ENCODE measurements at regions not wholly inside any gene's neighbourhood (a gene's known extent, or its start where the extent isn't known, plus 50 kb on each side); places are given as distances from the start of the nearest gene placed in this dataset.

GRCh38 chr4:36786519-36786918 is 458.0 kb upstream of the NWD2 start:
- no peak for DNase-seq (ENCODE audit: low read depth in 2 of 2, low spot score in 1 of 2)

DNA sequence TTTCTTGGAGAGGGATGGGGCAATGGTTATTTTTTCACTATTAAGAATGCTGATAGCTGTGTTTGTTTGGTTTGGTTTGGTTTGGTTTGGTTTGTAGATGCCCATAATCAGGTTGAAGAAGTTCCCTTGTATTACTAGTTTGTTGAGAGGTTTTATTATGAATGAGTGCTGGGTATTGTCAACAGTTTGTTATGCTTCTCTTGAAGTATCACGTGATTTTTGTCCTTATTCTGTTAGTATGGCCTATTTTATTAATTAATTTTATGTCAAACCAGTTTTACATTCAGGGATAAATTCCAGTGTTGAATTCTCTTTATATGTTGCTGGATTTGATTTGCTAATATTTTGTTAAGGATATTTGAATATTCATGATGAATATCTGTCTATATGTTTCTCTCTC is 449.8 kb upstream of the NWD2 start:
- DNase-seq (ENCODE audit: low read depth in 2 of 2, low spot score in 1 of 2) = no peak

GRCh38 chr4:36812149-36812548 is 432.4 kb upstream of the NWD2 start:
- DNase-seq (ENCODE audit: low read depth in 2 of 2, low spot score in 1 of 2) = no peak

DNA sequence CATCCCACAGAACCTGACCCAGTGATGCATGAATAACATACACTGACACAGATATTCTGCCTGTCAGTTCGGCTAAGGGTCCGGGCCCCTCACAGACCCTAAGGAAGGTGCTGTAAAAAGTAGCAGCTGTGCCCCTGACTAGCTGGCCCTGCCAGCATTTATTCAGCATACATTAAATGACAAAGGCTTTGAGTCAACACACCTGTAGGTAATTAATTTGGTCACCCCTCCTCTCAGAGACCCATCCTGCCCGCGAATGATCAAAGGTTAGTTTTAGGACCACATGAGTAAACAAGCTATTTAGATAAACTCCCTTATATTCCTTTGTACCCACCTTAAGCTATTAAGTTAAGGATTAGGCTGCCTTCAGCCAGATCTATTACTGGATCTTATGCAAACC is 429.0 kb upstream of the NWD2 start:
- DNase-seq (ENCODE audit: low read depth in 2 of 2, low spot score in 1 of 2) = no peak

GRCh38 chr4:36823199-36823967 is 421.2 kb upstream of the NWD2 start:
- no peak for DNase-seq (ENCODE audit: low read depth in 2 of 2, low spot score in 1 of 2)

DNA sequence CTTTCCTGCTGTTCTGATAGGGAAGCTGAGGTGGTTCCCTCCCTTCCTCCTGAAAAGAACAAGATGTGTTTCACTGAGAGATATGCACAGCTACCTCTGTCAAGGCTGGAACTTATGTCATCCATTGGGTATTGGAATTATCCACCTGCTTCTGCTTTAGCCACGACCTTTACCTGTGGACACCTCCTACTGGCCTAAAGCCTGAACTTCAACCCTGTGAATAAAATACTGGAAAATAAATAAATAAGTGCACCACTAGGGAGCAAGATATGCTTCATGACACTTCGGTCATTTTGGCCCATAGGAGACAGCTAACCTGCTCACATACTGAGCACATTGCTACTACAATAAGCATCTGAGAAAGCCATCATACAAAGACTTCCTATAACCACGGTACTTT is 419.9 kb upstream of the NWD2 start:
- no peak for DNase-seq (ENCODE audit: low read depth in 2 of 2, low spot score in 1 of 2)

DNA sequence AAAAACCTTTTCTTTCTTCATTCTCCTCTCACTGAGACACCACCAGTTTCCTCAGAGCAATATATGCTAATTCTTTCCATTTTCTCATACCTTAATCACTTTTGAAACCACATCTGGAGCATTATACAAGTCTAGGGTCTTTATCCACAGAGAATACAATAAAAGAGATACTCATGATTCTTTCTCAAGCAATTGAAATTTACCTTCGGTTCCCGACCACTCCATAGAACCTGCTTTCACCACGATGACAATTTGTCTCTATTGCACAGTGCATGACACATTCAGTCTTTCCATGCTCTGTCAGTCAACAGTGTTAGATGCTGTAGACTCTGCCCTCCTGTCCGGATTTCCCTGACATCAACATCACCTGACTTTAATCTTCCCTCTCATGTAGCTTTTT is 409.3 kb upstream of the NWD2 start:
- no peak for DNase-seq (ENCODE audit: low read depth in 2 of 2, low spot score in 1 of 2)

DNA sequence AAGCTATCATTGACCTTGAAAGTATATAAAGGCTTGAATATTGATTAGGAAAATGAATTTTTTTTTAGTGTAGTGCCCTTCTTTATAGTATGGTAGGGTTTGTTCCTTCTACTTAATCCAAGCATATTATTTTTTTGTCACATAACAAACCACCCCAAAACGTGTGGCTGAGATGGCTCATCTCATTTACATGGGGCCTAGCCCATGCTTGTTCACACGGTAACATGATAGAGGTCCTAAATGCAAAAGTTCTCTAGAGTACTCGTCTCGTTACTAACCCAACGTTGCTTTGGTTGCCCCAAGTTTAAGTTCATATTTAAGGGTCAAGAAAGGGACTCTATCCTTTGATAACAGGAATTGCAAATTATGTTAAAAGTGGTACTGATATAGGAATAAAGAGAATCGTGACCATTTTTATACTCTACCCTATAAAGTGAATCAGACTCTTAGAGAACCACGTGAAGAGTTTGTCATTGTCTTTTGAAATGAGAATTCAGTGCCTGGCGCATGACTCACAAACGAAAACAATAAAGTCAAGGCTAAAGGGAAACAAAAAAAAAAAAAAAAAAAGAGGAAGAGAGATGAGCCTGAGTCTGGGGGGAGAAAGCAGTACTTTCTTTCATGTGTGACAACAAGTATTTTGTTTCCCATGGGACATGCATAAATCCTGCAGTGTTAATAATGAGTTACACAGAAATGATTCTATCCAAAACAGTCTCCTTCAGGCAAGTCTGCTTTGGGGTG is 402.8 kb upstream of the NWD2 start:
- DNase-seq (ENCODE audit: low read depth in 2 of 2, low spot score in 1 of 2) = no peak

DNA sequence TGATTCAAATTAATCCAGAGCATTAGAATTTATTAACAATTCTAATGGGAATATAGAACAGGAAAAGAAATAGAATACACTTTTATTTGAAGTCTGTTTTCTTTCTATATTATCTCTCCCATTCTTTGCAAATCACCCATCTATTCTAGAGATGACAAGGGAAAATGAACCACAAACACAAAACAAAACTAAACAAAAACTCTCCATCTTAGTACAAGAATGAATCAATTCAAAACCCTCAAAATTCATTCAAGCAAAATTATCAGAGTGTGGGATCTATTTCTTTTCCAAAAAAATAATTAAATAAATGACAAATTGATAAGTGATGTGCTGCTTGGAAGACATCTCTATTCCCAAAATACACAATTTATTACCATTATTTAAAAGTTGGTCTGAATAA is 400.1 kb upstream of the NWD2 start:
- DNase-seq (ENCODE audit: low read depth in 2 of 2, low spot score in 1 of 2) = no peak

DNA sequence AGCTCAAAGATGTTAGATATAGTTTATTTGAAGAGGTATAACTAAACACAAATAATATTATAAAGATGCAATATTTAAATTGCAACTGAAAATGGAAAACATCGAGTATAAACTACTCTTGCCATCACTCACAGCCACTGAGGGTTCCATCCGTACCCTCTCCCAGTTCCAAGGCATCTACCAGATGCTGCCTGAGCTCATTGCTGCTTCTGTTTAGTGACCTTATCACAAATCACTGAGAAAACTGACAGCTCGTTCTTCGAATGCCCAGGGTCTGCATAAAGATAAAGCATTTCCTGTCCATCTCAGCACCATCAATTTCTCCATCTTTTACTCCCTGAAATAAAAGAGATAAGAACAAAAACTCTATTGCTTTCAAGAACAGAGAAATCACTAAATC is 391.7 kb upstream of the NWD2 start:
- DNase-seq (ENCODE audit: low read depth in 2 of 2, low spot score in 1 of 2) = no peak

DNA sequence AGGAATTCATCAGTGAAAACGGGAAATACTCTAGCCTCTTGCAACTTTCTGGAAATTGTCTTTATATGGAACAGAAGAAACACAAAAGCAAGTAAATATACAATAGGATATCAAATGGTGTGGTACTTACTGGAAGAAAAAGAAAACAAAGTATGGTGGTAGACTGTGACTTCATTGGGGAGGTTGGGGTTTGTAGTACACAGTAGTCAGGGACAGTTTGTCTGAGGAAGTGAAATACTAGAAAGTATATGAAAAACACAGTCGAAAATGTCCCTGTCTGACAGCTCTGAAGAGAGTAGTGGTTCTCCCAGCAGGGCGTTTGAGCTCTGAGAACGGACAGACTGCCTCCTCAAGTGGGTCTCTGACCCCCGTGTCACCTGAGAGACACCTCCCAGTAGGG is 390.0 kb upstream of the NWD2 start:
- no peak for DNase-seq (ENCODE audit: low read depth in 2 of 2, low spot score in 1 of 2)

DNA sequence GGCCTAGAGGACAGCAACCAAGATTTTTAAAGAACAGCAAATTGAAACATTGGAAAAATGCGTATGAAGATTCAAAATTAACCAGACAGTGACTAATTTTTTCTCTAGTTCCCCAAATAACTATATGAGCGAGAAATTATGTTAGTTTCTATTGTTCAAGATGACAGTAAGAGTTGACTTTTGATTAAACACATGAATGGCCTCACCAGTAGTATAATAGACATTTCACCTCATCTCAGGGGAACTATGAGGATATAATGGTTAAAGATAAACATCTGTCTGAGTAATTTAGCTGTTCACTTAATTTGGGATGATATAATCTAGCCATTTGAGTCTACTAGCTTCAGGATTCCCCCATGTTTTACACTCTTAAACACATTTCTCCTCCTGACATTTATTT is 380.9 kb upstream of the NWD2 start:
- DNase-seq (ENCODE audit: low read depth in 2 of 2, low spot score in 1 of 2) = no peak

GRCh38 chr4:36870121-36870520 is 374.4 kb upstream of the NWD2 start:
- DNase-seq (ENCODE audit: low read depth in 2 of 2, low spot score in 1 of 2) = no peak

GRCh38 chr4:36872679-36873078 is 371.9 kb upstream of the NWD2 start:
- no peak for DNase-seq (ENCODE audit: low read depth in 2 of 2, low spot score in 1 of 2)

DNA sequence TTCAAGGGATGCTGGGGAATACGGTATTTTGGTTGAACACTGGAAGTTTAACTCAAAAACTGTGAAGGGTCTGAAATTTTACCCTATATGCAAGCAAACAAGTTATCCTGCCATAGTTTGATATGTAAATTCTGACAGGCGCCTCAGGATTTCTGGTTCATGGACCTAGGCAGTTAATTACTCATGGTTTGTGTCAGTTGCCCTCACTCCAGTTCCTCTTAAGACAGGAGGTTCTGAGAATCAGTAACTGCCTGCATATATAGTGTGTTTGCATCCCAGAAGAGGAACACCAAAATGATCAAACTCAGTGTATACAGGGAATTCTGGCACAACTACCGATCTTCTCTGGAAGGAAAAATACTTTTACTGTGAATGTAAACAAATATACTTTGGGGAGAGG is 360.4 kb upstream of the NWD2 start:
- no peak for DNase-seq (ENCODE audit: low read depth in 2 of 2, low spot score in 1 of 2)

DNA sequence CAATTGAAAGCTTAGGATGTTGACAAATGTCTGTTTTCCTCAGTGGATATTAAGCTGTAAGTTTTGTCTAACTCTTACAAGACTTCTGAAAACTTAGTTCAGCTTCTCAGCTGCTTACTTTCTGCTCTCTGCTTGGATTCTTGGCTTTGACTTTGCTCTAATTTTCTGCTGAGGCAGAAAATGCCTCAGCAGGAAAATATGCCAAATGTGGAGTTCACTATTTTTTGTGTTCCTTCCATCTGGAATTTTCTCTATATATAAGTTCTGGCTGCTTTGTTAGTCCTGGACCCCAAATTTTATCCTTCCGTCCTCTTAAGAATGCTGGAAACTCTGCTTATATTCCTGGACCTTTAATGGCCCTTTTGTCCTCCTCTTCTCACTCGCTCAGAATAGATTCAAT is 352.6 kb upstream of the NWD2 start:
- DNase-seq (ENCODE audit: low read depth in 2 of 2, low spot score in 1 of 2) = no peak

GRCh38 chr4:36900446-36900987 is 344.0 kb upstream of the NWD2 start:
- DNase-seq (ENCODE audit: low read depth in 2 of 2, low spot score in 1 of 2) = no peak

DNA sequence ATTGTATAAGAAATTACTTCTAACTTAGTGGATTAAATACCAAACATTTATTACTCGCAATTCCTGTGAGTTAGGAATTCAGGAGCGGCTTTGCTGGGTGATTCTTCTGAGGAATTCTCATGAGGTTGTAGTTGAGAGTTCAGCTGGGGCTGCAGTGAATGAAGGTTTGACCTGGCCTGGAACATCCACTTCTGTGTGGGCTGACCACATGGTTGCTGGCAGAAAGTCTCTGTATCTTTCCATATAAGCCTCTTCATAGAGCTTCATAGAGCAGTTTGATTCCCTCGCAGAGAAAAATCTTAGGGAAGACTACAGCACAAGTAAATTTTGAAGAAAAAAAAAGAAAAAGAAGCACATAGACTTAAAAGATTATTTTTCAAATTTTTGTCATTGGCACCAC is 339.7 kb upstream of the NWD2 start:
- DNase-seq (ENCODE audit: low read depth in 2 of 2, low spot score in 1 of 2) = no peak

DNA sequence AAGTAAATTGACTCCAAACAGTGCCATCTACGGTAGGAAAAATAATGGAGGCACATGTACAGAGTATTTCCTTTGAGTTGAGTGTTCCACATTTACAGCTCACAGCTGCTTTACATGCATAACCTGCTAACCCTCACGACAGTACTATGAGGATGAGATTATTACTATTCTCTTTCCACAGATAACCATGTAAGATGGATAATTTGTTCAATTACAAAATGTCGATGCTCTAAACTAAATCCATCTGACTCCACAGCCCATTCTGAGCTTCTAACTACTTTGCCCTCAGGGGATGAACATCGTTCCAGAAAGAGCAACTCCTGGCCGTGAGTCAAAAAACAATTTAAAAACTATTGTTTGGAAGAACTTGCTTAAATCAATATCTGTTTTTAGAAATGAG is 330.4 kb upstream of the NWD2 start:
- no peak for DNase-seq (ENCODE audit: low read depth in 2 of 2, low spot score in 1 of 2)

DNA sequence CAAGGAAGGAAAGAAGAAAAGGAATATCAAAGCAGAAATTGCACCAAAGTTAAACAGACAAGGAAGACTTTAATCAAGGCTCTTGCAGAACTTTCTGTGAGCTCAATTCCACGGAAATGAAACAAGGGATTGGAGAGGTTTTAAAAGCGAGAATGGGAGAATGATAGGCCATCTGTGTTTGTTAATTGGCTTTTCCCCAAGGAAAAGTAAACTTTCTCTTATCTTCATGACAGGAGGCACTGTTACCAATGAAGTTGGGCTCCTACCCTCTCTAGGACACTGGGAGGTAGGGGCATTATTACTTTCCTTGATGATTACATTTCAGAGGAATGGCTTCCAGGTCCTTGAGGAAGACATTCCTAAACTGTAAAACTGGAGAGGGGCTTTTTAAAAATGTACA is 328.8 kb upstream of the NWD2 start:
- no peak for DNase-seq (ENCODE audit: low read depth in 2 of 2, low spot score in 1 of 2)

DNA sequence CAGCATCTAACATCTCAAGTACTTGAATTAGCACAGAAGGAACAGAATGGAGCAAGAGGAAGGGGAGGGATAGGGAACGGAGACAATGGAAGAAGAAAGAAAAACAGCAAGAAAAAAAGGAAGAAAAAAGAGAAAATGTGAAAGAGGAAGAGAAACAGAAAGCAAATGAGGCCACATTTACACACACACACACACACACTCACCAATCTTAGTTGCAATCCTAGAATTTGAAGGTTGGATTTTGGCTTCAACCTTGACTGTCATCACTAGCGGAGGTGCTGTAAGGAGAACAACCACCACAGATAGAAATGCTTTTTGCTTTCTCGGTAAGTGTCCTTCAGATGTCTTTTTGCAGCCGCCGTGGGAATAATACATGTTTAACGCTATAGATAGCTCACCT is 327.1 kb upstream of the NWD2 start:
- no peak for DNase-seq (ENCODE audit: low read depth in 2 of 2, low spot score in 1 of 2)

GRCh38 chr4:36919721-36920120 is 324.8 kb upstream of the NWD2 start:
- DNase-seq (ENCODE audit: low read depth in 2 of 2, low spot score in 1 of 2) = no peak
